HG03521 (cell line): ENCODE measurements at regions not wholly inside any gene's neighbourhood (a gene's known extent, or its start where the extent isn't known, plus 50 kb on each side); places are given as distances from the start of the nearest gene placed in this dataset.
"Not testable (repeated sequence)": the region's sequence is repeated elsewhere in the genome, so short reads cannot be mapped to it uniquely, and the experiment has no call there.

Experiments used
- ATAC-seq: cut with Tn5 transposase; IDR thresholded peaks from one replicate; pipeline ENCODE4 v1.9.1; 2021; ENCODE audit warnings: mild to moderate bottlenecking, moderate library complexity; ENCODE audit not compliant: unreplicated experiment

GRCh38 chr18:44362213-44362612 lies 318.5 kb upstream of the SETBP1 start:
- ATAC-seq: not testable (repeated sequence)

- ATAC-seq: no peak
These were observed 309.8 kb upstream of the SETBP1 start for GRCh38 chr18:44370861-44371260.

- no peak for ATAC-seq
These were observed 305.7 kb upstream of the SETBP1 start for GRCh38 chr18:44374966-44375365.

GRCh38 chr18:44386401-44386800 lies 294.3 kb upstream of the SETBP1 start:
- no peak for ATAC-seq

- no peak for ATAC-seq
These were observed 292.4 kb upstream of the SETBP1 start for GRCh38 chr18:44388329-44388728.

- no peak for ATAC-seq
These were observed 287.8 kb upstream of the SETBP1 start for GRCh38 chr18:44392933-44393332.

- ATAC-seq: no peak
These were observed 287.3 kb upstream of the SETBP1 start for GRCh38 chr18:44393406-44393805.

- ATAC-seq: no peak
These were observed 284.1 kb upstream of the SETBP1 start for GRCh38 chr18:44396550-44396949.

- no peak for ATAC-seq
These were observed 271.6 kb upstream of the SETBP1 start for GRCh38 chr18:44409071-44409470.

GRCh38 chr18:44409515-44409914 lies 271.2 kb upstream of the SETBP1 start:
- ATAC-seq: no peak

- no peak for ATAC-seq
These were observed 269.9 kb upstream of the SETBP1 start for GRCh38 chr18:44410740-44411139.

GRCh38 chr18:44411262-44411905 lies 269.3 kb upstream of the SETBP1 start:
- no peak for ATAC-seq

- ATAC-seq: no peak
These were observed 268.7 kb upstream of the SETBP1 start for GRCh38 chr18:44411976-44412375.

GRCh38 chr18:44423814-44424644 lies 256.7 kb upstream of the SETBP1 start:
- no peak for ATAC-seq

- no peak for ATAC-seq
These were observed 256.0 kb upstream of the SETBP1 start for GRCh38 chr18:44424645-44425035.

GRCh38 chr18:44425161-44425560 lies 255.5 kb upstream of the SETBP1 start:
- no peak for ATAC-seq

GRCh38 chr18:44437603-44438002 lies 243.1 kb upstream of the SETBP1 start:
- ATAC-seq: no peak

GRCh38 chr18:44450226-44450625 lies 230.5 kb upstream of the SETBP1 start:
- no peak for ATAC-seq

GRCh38 chr18:44452346-44452745 lies 228.3 kb upstream of the SETBP1 start:
- no peak for ATAC-seq

GRCh38 chr18:44453505-44453904 lies 227.2 kb upstream of the SETBP1 start:
- no peak for ATAC-seq

GRCh38 chr18:44458777-44459176 lies 221.9 kb upstream of the SETBP1 start:
- no peak for ATAC-seq

GRCh38 chr18:44464398-44465180 lies 216.1 kb upstream of the SETBP1 start:
- ATAC-seq: no peak
